GM13977 (cell line): ENCODE measurements at regions not wholly inside any gene's neighbourhood (a gene's known extent, or its start where the extent isn't known, plus 50 kb on each side); places are given as distances from the start of the nearest gene placed in this dataset.

Experiments used
- DNase-seq: peaks from one replicate; pipeline ENCODE4 v3.0.0; 2012; ENCODE audit warnings: low spot score
- in situ Hi-C: fragments of 300-500 bp; cut with MboI; formaldehyde crosslinking; loops from one replicate; pipeline ENCODE4 v1.12.0; 2022; ENCODE audit warnings: low sequenced_read_pairs, low pct_unique_long_range_greater_than_20kb, mixed read lengths, inconsistent platforms; ENCODE audit not compliant: unreplicated experiment
- TF ChIP-seq, protein P1 (sequence below): IDR thresholded peaks from 2 replicates; pipeline ENCODE4 v1.5.1; 2012; ENCODE audit warnings: mild to moderate bottlenecking, control low read depth; ENCODE audit not compliant: insufficient read depth; ENCODE audit errors: extremely low read depth, missing control alignments

DNA sequence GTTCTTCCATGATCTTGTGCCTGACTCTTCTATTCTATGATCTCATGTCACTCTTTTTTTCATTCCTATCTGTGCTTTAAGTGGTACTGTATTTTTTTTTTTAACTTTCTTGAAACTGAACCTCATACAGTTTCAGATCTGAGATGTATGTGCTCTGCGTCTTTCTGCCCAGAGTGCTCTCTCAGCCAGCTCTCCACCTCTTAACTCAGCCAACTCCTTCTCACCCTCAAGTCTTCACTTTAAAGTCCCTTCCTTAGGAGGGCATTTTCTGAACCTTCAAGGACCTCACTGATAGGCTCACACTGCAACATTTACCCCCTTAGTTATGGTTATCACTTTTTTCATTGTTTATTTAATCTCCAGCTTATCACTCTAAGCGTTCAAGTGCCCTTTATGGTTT lies 158.7 kb downstream of the IRS2 start:
- TF ChIP-seq, protein P1, sequence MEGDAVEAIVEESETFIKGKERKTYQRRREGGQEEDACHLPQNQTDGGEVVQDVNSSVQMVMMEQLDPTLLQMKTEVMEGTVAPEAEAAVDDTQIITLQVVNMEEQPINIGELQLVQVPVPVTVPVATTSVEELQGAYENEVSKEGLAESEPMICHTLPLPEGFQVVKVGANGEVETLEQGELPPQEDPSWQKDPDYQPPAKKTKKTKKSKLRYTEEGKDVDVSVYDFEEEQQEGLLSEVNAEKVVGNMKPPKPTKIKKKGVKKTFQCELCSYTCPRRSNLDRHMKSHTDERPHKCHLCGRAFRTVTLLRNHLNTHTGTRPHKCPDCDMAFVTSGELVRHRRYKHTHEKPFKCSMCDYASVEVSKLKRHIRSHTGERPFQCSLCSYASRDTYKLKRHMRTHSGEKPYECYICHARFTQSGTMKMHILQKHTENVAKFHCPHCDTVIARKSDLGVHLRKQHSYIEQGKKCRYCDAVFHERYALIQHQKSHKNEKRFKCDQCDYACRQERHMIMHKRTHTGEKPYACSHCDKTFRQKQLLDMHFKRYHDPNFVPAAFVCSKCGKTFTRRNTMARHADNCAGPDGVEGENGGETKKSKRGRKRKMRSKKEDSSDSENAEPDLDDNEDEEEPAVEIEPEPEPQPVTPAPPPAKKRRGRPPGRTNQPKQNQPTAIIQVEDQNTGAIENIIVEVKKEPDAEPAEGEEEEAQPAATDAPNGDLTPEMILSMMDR, result no peak
- DNase-seq, result no peak
- in situ Hi-C loops, result no loop called here

DNA sequence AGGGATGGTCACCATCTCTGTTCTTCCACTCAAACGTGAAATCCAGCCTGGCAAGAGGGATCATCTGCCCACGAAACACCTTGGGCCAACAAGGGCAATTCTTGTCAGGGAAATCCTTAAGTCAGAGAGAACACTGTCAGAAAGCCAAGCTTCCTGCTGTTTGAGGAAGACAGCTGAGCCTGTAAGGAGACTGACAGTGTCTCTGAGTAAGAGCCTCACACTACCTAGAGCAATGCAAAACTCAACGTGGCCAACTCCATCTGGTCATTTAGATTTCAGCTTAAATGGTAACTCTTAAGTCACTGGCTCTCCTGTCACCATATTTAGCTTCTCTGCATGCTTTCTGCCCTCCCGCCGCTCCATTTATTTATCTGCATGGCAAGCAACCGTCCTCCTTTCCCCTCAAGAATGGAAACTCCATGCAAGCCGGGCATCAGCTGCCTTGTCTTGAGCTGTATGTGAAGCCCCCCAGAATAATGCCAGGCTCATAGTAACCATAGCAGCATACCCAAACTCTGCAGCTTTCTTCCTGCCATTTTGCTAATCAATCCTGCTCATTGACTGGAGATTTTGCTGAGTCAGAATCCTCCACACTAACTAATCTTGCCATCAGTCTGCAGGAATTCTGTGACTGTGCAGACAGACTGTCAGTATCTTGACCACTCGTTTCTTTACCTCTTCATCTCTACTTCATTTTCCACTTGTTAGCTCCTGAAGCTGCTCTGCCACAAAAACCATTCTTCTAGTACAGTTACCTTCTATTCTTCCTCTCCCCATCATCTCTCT lies 159.8 kb downstream of the IRS2 start:
- TF ChIP-seq, protein P1, result no peak
- no peak for DNase-seq
- in situ Hi-C loops, result no loop called here

DNA sequence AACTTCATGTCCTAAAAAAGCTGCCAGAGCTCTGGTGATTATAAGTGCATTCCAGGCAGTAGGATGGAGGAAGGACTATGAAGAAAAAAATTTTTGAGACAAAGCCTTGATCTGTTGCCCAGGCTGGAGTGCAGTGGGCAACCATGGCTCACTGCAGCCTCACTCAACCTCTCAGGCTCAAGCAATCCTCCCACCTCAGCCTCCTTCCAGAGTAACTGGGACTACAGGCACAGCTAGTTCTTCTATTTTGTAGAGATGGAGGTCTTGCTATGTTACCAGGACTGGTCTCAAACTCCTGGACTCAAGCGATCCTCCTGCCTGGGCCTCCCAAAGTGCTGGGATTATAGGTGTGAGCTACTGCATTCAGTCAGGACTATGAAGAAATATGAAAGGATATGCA lies 161.2 kb downstream of the IRS2 start:
- TF ChIP-seq, protein P1, result no peak
- in situ Hi-C loops, result no loop called here
- DNase-seq, result no peak

DNA sequence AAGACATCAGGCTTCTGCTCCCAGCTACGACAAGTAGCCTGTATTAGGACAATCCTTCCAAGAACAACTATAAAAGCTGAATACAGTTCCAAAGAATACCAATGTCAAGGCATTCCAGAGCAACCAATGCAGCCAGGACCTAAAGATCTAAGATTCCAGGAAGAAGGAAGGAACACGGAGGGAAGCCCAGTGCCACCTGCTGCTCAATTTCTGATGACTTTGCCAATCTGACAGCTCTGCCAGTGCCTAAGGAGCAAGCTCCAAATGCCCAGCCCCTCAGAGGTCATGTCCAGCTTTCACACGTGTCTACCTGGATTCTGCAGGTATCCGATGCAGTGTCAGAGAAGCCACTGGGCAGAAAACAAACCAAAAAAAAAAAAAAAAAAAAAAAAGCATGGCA lies 164.4 kb downstream of the IRS2 start:
- no peak for DNase-seq
- in situ Hi-C loops, result no loop called here
- TF ChIP-seq, protein P1, result no peak

DNA sequence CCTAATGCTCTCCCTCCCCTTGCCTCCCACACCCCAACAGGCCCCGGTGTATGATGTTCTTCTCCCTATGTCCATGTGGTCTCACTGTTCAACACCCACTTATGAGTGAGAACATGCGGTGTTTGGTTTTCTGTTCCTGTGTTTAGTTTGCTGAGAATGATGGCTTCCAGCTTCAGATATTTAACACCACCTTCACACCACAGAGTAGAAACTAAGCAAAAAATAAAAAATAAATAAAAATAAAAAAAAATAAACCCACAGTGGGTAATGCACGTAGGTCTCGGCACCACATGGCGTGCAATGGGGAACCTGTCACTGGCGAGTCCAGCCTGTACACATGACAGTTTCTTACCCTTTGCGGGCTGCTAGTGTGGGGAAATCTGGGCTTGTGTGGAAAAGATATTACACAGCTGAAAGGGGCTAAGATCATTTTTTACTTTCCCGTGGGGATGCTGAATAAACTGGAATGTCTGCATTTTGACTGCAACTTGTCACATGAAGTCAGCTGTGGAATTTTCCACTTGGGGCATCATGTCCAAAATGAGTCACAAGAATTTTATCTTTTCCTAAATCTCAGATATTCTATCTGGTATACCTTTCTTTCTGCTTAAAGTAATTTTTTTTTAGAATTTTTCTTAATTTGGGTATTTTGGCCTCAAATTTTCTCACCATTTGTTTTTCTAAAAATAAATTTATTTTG lies 170.5 kb downstream of the IRS2 start:
- TF ChIP-seq, protein P1, result no peak
- no peak for DNase-seq
- in situ Hi-C loops, result no loop called here

DNA sequence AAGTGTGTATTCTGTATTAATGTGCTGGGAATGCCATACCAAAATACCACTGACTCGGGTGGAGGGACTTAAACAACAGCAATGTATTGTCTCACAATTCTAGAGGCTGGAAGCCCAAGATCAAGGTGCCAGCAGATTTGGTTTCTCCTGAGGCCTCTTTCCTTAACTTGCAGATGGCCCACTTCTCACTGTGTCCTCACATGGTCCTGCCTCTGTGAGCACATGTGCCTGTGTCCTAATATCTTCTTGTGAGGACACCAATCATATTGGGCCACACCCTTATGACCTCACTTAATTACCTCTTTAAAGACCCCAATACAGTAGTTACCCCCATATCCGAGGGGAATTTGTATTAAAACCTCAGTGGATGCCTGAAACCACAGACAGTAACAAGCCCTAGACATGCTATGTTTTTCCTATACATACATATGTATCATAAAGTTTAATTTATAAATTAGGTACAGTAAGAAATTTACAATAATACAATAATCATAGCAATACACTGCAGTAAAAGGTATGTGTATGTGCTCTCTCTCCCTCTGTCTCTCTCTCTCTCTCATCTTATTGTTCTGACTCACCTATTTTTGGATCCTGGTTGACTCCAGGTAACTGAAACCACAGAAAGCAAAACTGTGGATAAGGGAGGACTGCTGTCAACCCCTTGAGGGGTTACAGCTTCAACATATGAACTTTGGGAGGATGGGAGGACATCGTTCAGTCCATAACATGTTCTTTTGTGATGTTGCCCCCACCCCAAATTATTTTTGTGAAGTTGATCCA lies 174.3 kb downstream of the IRS2 start:
- in situ Hi-C loops, result no loop called here
- TF ChIP-seq, protein P1, result no peak

More for the DNA sequence above, 174.3 kb downstream of the IRS2 start:
- no peak for DNase-seq
